HG02870 (cell line): ENCODE measurements at regions not wholly inside any gene's neighbourhood (a gene's known extent, or its start where the extent isn't known, plus 50 kb on each side); places are given as distances from the start of the nearest gene placed in this dataset.
"Not testable (repeated sequence)": the region's sequence is repeated elsewhere in the genome, so short reads cannot be mapped to it uniquely, and the experiment has no call there.

ENCODE experiments used
- ATAC-seq: cut with Tn5 transposase; IDR thresholded peaks from one replicate; pipeline ENCODE4 v1.9.1; 2021; ENCODE audit warnings: mild to moderate bottlenecking, moderate library complexity; ENCODE audit not compliant: unreplicated experiment

DNA sequence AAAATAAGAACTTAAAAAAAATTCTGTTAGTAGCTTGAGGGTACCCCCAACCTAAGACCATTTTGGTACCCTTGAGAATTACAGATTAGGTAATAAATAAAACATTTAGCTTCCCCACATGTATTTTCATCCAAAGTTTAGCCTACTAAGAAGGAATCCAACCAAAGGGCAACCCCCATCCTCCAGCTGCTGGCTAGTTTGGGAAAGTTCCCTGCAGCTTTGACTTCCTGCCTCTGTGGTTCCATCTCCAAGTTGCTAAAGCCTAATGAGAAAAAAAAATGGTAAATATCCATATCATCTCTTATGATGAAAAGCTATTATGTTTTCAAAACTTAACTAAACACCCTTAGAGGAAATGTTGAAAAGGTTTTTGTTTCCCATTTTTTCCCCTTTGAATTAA lies 547.2 kb downstream of the ANKRD7 start:
- ATAC-seq = no peak

DNA sequence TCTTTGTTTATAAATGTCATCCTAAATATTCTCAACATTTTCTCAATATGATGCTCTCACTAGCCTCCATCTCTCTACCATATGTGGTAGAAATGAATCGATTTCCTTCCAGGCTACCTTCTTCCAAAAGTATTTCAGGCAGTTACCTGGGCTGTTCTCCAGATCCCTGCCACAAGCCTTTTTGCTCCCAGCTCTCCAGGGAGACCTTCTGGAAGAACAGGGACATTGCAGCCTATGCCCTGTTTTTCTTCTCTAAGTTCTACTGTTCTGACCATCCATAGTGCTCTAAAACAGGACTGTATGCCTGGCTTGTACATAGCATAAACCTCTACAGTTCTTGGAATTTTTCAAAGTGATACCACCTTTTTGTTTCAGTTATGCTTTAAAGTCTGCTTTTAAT lies 552.8 kb downstream of the ANKRD7 start:
- ATAC-seq = no peak

DNA sequence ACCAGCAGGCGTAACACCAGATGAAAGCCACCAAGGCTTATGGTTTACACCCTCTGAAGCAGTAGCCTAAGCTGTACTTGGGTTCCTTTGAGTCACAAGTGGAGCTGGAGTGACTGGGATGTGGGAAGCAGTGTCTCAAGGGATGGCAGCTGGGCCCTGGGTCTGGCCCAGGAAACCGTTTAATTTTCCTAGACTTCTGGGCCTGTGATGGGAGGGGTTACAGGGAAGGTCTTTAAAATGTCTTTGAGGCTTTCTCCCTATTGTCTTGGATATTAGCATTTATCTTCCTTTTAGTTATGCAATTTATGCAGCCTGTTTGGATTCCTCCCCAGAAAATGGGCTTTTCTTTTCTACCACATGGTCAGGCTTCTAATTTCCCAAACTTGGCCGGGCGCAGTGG lies 568.2 kb downstream of the ANKRD7 start:
- ATAC-seq = no peak

DNA sequence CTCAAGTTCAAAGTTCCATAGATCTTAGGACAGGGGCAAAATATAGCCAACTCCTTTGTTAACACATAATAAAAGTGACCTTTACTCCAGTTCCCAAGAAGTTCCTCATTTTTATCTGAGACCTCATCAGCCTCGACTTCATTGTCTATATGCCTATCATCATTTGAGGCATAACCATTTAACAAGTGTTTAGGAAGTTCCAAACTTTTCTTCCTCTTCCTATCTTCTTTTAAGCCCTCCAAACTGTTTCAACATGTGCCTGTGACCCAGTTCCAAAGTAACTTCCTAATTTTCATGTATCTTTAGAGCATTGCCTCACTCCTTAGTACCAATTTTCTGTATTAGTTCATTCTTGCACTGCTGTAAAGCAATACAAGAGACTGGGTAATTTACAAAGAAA lies 569.1 kb downstream of the ANKRD7 start:
- no peak for ATAC-seq

DNA sequence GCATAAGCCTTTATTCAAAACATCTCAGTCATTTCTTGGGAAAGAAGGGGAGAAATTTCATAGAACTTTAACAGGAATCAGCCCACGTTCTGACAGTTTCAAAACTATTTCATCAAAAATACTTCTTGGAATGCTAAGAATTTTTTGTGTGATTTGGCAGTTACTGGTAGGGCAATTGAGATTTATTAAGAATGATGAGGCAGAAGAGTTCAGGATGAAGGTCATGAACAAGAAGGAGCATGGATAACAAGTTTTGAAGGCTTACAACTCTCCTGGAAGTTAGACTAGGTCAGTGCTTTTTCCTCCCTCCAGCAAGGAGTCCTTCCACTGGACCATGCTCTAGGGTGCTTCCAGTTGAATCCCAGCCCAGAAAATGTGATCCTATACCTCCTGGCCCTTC lies 569.9 kb downstream of the ANKRD7 start:
- ATAC-seq = no peak

DNA sequence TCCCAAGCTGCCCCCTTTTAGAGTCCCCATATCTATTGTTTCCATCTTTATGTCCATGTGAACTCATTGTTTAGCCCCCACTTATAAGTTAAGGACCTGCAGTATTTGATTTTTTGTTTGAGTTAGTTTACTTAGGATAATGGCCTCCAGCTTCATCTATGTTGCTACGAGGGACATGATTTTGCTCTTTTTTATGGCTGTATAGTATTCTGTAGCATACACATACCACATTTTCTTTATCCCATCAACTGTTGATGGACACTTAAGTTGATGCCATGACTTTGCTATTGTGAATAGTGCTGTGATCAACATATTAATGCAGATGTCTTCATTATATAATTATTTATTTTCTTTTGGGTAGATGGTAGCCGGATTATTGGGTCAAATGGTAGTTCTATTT lies 576.9 kb downstream of the ANKRD7 start:
- no peak for ATAC-seq

DNA sequence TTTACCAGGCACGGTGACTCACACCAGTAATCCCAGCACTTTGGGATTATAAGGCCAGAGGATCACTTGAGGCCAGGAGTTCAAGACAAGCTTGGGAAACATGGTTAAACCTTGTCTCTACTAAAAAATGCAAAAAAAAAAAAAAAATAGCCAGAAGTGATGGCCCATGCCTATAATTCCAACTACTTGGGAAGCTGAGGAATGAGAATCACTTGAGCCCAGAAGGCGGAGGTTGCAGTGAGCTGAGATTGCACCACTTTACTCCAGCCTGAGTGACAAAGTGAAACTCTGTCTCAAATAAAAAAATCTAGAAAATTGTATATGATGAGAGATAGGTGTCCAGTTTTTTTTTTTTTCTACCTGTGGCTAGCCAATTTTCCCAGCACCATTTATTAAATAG lies 578.2 kb downstream of the ANKRD7 start:
- no peak for ATAC-seq

DNA sequence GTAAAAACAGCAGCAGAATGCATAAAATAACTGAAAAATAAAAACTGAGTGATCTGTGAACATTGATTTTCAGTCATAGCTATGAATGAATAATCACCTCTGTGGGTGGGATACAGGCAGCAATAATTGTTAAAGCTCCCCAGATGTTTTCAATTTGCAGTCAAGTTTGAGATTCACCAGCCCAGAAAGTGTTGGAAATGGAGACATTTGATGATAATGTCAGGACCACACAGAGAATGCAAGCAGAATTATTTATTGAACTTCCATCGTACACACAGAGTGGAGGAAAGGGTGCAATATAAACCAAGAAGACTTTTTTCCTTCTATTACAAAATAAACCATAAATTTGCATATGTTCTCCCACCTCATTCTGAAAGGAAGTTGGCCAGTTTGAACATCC lies 601.7 kb downstream of the ANKRD7 start:
- no peak for ATAC-seq

DNA sequence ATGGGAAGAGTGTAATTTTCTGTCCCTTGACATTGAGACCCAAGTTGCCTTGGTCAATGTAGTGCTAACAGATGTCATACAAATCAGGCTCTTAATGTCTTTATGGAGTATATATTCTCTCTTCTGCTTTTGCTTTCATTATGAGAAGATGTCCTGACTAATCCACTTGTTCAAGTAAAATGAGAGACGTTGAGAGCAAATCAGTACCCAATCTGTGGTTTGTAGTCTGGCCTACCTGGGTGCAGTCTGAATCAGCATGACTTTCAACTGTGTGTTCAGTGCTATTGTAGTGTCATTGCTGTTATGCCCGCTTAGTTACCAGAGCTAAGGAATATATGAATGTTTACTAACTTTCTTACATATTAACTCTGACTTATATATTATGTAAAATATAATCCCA lies 612.4 kb downstream of the ANKRD7 start:
- ATAC-seq = peak; percentile 97

DNA sequence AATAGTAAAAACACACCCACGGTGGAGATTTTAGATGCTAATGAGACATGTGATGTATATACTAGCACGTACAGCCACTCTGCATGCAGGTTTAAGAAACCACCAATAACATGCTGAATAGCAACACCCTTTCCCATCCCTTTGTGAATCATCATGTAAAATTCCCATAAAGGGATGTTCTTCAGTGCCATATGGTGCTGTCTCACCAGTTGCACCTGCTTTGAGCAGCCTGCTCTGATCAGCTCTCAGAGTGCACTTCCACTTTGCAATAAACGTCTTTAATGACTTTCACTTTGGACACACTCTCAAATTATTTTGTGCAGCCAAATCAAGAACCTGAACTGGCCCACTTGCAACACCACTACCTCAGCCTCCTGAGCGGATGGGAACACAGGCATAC lies 615.0 kb downstream of the ANKRD7 start:
- ATAC-seq = no peak

DNA sequence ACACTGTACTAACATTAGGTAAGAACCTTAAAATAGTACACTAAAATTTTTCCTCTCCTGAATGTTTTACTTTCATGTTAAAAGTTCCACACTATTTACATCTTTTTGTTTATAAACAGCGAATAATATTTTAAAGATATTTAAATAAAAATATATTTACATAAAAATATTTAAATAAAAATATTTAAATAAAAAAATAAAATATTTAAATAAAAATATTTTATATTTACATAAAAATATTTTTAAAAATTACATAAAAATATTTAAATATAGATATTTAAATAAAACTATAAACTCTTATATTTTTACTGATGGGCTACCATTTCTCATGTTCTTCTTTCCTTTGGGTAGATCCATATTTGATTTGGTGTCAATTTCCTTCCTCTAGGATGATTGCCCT lies 619.0 kb downstream of the ANKRD7 start:
- no peak for ATAC-seq

DNA sequence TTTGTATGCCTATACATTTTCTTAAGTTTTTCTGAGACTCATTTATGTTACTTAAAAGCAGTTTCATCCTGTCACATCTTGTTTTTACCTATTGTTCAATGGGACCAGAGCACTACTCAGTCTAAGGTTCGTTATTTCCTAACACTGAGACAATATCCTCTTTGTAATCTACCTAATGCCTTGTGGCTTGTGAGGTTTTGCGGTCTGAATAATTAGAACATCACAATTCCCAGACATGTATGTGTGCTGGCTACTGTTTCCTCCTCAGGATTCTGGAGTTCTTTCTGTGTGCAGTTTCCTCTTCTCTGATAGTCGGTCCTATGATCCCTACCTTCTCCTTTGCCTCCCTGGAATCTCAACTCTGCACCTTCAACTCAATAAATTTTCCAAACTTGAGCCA lies 620.2 kb downstream of the ANKRD7 start:
- ATAC-seq = no peak

DNA sequence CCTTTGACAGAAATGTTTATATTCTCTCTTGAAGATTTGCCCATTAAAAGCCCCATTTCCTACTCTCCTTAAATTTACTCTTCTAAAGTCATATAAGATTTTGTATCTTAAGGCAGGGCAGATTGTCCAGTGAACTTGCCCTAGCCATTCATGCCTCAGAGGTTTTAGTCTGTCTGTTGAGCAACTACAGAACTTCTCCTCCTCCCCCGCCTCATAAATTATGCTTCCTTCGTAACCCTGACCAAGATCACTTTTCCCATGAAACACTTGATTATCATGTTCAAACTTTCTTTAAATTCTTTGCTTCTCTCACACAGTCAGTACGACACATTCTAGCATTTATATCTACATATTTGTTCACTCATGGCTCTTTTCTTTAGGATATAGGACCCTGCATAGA lies 621.3 kb downstream of the ANKRD7 start:
- ATAC-seq = no peak

DNA sequence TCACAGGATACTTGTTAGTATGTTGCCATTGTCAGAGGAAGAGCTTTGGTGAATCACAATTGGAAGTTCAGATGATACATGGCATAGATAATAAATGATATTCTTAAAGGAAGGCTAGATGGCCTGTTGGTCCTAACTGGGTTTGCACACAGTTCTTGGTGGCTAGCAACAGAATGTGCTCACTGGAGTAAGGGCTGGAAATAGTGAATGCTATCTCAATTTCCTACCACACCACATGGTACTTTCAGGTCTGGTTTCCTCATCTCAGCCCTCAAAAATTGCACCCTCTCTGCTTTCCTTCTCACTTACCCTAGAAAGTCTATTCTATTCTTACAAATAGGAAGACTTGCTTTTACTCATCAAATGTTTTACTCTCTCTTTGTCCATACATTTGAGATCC lies 622.5 kb downstream of the ANKRD7 start:
- no peak for ATAC-seq

DNA sequence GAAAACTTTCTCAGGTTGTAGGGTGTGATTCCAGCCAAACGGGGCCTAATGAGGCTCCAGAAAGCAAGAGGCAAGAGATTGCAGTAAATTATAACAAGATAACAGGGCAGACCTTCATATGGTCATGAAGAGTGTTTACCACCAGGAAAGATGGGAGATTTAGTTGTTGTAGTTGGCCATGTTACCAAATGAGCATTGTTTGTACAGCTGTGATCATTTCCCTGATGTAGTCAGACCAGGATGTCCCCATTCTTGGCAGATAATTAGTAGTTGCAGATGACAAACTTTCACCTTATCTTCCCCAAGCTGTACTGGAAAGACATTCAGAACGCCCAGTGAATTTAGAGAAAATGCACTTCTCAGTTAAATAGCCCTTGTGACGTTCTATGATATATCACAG lies 630.8 kb downstream of the ANKRD7 start:
- no peak for ATAC-seq

DNA sequence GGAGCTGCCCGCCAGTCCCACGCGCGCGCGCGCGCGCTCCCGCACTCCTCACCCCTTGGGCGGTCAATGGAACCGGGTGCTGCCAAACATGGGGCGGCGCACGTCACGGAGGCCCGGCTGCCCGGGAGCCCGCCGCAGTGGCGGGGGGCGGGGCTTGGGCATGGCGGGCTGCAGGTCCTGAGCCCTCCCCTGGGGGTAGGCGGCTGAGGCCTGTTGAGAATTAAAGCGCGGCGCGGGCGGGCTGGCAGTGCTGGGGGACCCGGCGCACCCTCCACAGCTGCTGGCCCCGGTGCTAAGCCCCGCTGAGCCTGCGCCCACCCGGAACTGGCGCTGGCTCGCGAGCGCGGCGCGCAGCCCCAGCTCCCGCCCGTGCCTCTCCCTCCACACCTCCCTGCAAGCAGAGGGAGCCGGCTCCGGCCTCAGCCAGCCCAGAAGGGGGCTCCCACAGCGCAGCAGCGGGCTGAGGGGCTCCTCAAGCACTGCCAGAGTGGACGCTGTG lies 634.2 kb downstream of the ANKRD7 start:
- no peak for ATAC-seq

DNA sequence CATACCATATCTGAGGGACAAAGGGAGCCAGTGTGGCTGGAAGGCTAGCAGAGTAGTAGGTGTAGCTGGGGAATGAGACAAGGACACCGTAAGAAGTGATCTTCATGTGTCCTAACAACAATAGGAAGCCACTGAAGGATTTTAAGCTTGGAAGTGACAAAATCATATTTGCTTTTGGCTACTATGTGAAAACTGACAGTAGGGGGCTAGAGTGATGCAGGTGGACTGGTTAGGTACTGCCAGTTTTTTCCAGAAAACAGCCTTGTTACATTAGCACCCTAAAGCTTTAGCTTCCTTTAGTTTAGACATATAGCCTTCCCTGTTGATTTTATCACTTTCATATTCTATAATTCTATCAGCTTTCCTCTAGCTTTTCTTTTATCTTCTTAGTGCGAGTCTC lies 637.1 kb downstream of the ANKRD7 start:
- no peak for ATAC-seq

DNA sequence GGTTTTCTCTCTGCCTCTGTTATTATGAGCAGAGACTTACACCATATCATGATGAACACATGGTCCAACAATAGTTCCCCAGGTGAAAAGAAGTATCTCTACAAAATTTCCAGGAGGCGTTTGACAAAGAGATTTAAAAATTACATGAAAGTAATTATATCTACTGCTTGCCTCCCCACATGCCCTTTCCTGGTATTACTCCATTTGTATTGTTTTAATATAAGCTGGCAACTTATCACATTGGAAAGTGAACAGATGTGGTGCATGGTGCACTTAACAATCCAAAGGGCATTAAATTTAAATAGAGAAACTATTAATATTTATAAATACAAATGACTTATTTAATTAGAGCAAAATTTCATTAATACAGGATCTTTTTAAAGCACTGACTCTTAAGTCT lies 638.2 kb downstream of the ANKRD7 start:
- no peak for ATAC-seq

DNA sequence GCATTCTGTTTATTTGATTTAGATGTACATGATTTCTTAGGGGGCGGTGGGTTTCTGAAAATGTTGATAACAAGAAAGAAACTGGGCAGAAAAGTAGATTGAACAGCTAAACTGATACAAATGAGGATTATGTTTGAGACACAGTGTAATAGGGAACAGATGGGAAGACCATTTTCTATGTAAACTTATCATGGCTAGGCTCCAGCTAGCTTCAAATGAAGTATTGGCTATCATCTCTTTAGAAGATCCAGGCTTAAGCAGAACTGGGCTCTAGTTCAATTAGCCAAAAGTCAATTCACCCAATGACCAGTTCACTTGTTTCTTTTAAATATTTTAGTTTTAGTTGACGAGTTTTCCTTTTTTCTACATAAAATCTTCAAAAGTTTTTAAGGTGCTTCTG lies 639.5 kb downstream of the ANKRD7 start:
- ATAC-seq = no peak

DNA sequence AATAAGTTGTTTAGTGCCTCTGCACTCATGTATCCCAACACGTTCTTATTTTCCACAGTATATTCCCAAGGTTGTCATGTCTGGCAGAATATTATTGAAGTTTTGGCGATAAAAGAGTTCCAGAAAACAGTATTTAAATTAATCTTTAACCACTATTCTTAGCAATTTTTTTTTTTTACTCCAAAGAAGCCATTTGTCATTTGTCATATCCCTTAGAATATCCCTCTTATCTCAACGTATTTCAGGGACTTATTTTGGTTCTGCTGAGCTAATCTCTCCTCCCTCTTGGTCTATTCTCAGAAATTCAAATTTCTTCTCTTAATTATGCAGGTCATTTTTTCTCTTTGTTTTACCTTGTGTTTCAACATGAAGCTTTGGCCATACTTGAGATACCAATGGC lies 643.4 kb downstream of the ANKRD7 start:
- no peak for ATAC-seq

DNA sequence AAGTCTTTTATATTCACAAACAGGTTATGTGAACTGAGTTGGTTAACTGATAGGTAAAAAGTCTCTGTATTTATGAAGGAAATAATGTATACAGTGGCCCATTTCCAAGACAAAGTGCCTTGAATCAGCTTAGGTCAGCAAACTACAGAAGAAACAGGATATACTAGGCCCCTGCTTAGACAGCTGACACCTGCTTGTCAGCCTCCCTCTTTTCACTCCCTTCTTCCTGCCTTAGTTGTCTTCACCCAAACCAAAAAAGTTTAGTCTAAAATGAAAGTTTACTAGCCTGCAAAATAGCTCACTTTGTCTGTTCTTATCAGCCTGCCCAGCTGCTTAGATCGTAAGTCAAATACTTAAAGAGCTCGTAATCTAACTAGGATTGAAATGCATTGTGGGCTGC lies 644.6 kb downstream of the ANKRD7 start:
- not testable (repeated sequence) for ATAC-seq

DNA sequence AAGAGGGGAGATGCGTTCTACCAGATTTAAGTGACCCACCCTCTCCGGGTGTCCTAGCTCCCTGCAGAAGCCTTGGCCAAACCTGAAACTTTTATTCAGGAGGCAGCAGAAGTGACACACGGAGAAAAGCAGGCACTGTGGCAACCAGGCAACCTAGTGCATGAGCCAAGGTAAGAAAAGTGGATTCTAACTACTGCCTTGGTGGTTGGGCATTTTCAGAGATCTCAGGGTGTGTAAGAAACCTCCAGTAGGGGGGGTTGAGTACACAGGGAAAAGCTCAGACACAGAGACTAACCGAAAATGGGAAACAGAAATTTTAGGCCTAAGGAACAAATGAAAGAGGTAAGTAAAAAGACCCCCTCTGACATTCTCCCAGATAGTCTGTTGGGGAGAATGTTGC lies 645.7 kb downstream of the ANKRD7 start:
- no peak for ATAC-seq

DNA sequence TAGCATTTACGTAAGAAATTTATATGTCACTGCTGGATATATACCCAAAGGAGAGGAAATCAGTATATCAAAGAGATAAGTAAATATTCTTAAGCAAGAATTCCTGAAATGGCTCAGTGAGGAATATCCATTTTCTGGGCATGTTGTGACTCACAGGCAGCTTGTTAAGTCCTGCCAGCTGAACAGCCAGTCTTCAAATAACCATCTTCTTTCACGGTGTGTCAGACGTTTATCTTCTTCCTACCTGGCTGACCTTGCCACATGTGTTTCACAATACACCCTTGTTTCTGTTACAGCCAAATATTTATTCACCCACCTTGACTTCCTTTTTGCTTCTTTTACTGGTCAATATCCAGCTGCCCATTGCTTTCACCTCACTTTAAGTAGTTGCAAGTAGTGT lies 648.1 kb downstream of the ANKRD7 start:
- no peak for ATAC-seq

DNA sequence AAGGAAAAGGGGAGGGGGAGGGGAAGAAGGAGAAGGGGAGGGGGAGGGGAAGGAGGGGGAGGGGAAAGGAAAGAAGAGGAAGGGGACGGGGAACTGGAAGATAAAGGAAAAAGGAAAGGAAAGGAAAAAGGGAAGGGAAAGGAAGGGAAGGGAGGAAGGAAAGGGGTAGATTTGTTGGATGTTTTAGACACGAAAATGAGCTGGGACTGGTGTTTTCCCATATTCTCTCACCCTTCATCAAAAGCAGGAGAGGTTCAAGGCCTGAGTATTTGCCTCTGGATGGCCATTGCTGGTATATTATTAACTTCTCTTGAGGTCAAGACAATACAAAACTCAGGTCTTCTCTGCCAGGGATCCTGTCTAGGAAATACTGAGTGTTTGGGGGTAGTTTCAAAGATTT lies 652.7 kb downstream of the ANKRD7 start:
- ATAC-seq = no peak
